ENCODE measurements at regions not wholly inside any gene's neighbourhood (a gene's known extent, or its start where the extent isn't known, plus 50 kb on each side); places are given as distances from the start of the nearest gene placed in this dataset.
A peak's percentile ranks its signal among the peaks of the same experiment; 100 is the strongest.
"Not testable (repeated sequence)": the region's sequence is repeated elsewhere in the genome, so short reads cannot be mapped to it uniquely, and the experiment has no call there.

- CTCF ChIA-PET; H3K4me1 ChIP-seq (ENCODE audit: control extremely low read depth in 1 of 4, control insufficient read depth in 4 of 4, insufficient read depth in 4 of 4, low read length in 3 of 4); H3K27me3 ChIP-seq (replicated peaks in 2 of 5; ENCODE audit: control insufficient read depth in 4 of 5, insufficient read depth in 5 of 5, low read length in 4 of 5); H3K27ac ChIP-seq (ENCODE audit: insufficient read depth in 1 of 2, low read depth in 1 of 2, low read length in 2 of 2, poor library complexity in 1 of 2, severe bottlenecking in 2 of 2); H3K36me3 ChIP-seq (ENCODE audit: control insufficient read depth in 4 of 4, insufficient read depth in 4 of 4, low read length in 3 of 4); H3K4me3 ChIP-seq (ENCODE audit: control insufficient read depth in 1 of 7, extremely low read depth in 1 of 7, insufficient read depth in 4 of 7, low read depth in 2 of 7, low read length in 6 of 7); POLR2A ChIA-PET; DNase-seq; H3K9me3 ChIP-seq (ENCODE audit: control extremely low read depth in 1 of 5, control insufficient read depth in 4 of 5, insufficient read depth in 2 of 5, low read depth in 1 of 5, low read length in 4 of 5): not testable (repeated sequence)
- WGBS (ENCODE audit: insufficient coverage): 100% methylated on average over 1 of the region's 4 CpGs
These were observed 181.8 kb downstream of the NPIPB11 start for GRCh38 chr16:29224675-29225074.

GRCh38 chr16:29222615-29223014, 183.9 kb downstream of the NPIPB11 start:
- H3K4me1 ChIP-seq (ENCODE audit: control extremely low read depth in 1 of 4, control insufficient read depth in 4 of 4, insufficient read depth in 4 of 4, low read length in 3 of 4); H3K9me3 ChIP-seq (ENCODE audit: control extremely low read depth in 1 of 5, control insufficient read depth in 4 of 5, insufficient read depth in 2 of 5, low read depth in 1 of 5, low read length in 4 of 5); H3K27me3 ChIP-seq (replicated peaks in 2 of 5; ENCODE audit: control insufficient read depth in 4 of 5, insufficient read depth in 5 of 5, low read length in 4 of 5); DNase-seq; H3K4me3 ChIP-seq (ENCODE audit: control insufficient read depth in 1 of 7, extremely low read depth in 1 of 7, insufficient read depth in 4 of 7, low read depth in 2 of 7, low read length in 6 of 7); CTCF ChIA-PET; H3K27ac ChIP-seq (ENCODE audit: insufficient read depth in 1 of 2, low read depth in 1 of 2, low read length in 2 of 2, poor library complexity in 1 of 2, severe bottlenecking in 2 of 2); POLR2A ChIA-PET: not testable (repeated sequence)
- peaks cover 0 to 13% (median 3%) of the 10 kb centered on the region in 4 experiments for H3K36me3 ChIP-seq (ENCODE audit: control insufficient read depth in 4 of 4, insufficient read depth in 4 of 4, low read length in 3 of 4)
- no CpG with 5 or more reads among the region's 7 CpGs for WGBS (ENCODE audit: insufficient coverage)

GRCh38 chr16:29222008-29222407, 184.5 kb downstream of the NPIPB11 start:
- H3K4me3 ChIP-seq (ENCODE audit: control insufficient read depth in 1 of 7, extremely low read depth in 1 of 7, insufficient read depth in 4 of 7, low read depth in 2 of 7, low read length in 6 of 7); DNase-seq; H3K9me3 ChIP-seq (ENCODE audit: control extremely low read depth in 1 of 5, control insufficient read depth in 4 of 5, insufficient read depth in 2 of 5, low read depth in 1 of 5, low read length in 4 of 5); H3K27ac ChIP-seq (ENCODE audit: insufficient read depth in 1 of 2, low read depth in 1 of 2, low read length in 2 of 2, poor library complexity in 1 of 2, severe bottlenecking in 2 of 2); H3K27me3 ChIP-seq (replicated peaks in 2 of 5; ENCODE audit: control insufficient read depth in 4 of 5, insufficient read depth in 5 of 5, low read length in 4 of 5); CTCF ChIA-PET; H3K4me1 ChIP-seq (ENCODE audit: control extremely low read depth in 1 of 4, control insufficient read depth in 4 of 4, insufficient read depth in 4 of 4, low read length in 3 of 4); POLR2A ChIA-PET: not testable (repeated sequence)
- WGBS (ENCODE audit: insufficient coverage): 100% methylated on average over 1 of the region's 8 CpGs
- H3K36me3 ChIP-seq (ENCODE audit: control insufficient read depth in 4 of 4, insufficient read depth in 4 of 4, low read length in 3 of 4): peaks cover 0 to 13% (median 3%) of the 10 kb centered on the region in 4 experiments

GRCh38 chr16:29221281-29221955, 185.1 kb downstream of the NPIPB11 start:
- CTCF ChIA-PET, DNase-seq, POLR2A ChIA-PET: not testable (repeated sequence)

GRCh38 chr16:29220647-29221191, 185.8 kb downstream of the NPIPB11 start:
- H3K4me1 ChIP-seq (ENCODE audit: control extremely low read depth in 1 of 4, control insufficient read depth in 4 of 4, insufficient read depth in 4 of 4, low read length in 3 of 4); H3K27me3 ChIP-seq (replicated peaks in 2 of 5; ENCODE audit: control insufficient read depth in 4 of 5, insufficient read depth in 5 of 5, low read length in 4 of 5); H3K27ac ChIP-seq (ENCODE audit: insufficient read depth in 1 of 2, low read depth in 1 of 2, low read length in 2 of 2, poor library complexity in 1 of 2, severe bottlenecking in 2 of 2); POLR2A ChIA-PET; H3K9me3 ChIP-seq (ENCODE audit: control extremely low read depth in 1 of 5, control insufficient read depth in 4 of 5, insufficient read depth in 2 of 5, low read depth in 1 of 5, low read length in 4 of 5); CTCF ChIA-PET; H3K4me3 ChIP-seq (ENCODE audit: control insufficient read depth in 1 of 7, extremely low read depth in 1 of 7, insufficient read depth in 4 of 7, low read depth in 2 of 7, low read length in 6 of 7): not testable (repeated sequence)
- DNase-seq: peak in 1 of 3 donors; percentile 2
- H3K36me3 ChIP-seq (ENCODE audit: control insufficient read depth in 4 of 4, insufficient read depth in 4 of 4, low read length in 3 of 4): peaks cover 0 to 13% (median 3%) of the 10 kb centered on the region in 4 experiments
- 89% methylated on average over 9 of the region's 36 CpGs for WGBS (ENCODE audit: insufficient coverage)

More at GRCh38 chr16:29221281-29221955, 185.1 kb downstream of the NPIPB11 start:
- not testable (repeated sequence) for H3K4me3 ChIP-seq (ENCODE audit: control insufficient read depth in 1 of 7, extremely low read depth in 1 of 7, insufficient read depth in 4 of 7, low read depth in 2 of 7, low read length in 6 of 7); H3K4me1 ChIP-seq (ENCODE audit: control extremely low read depth in 1 of 4, control insufficient read depth in 4 of 4, insufficient read depth in 4 of 4, low read length in 3 of 4); H3K9me3 ChIP-seq (ENCODE audit: control extremely low read depth in 1 of 5, control insufficient read depth in 4 of 5, insufficient read depth in 2 of 5, low read depth in 1 of 5, low read length in 4 of 5); H3K27me3 ChIP-seq (replicated peaks in 2 of 5; ENCODE audit: control insufficient read depth in 4 of 5, insufficient read depth in 5 of 5, low read length in 4 of 5); H3K27ac ChIP-seq (ENCODE audit: insufficient read depth in 1 of 2, low read depth in 1 of 2, low read length in 2 of 2, poor library complexity in 1 of 2, severe bottlenecking in 2 of 2)
- peaks cover 0 to 13% (median 3%) of the 10 kb centered on the region in 4 experiments for H3K36me3 ChIP-seq (ENCODE audit: control insufficient read depth in 4 of 4, insufficient read depth in 4 of 4, low read length in 3 of 4)
- 99% methylated on average over 10 of the region's 10 CpGs for WGBS (ENCODE audit: insufficient coverage)

- H3K36me3 ChIP-seq (ENCODE audit: control insufficient read depth in 4 of 4, insufficient read depth in 4 of 4, low read length in 3 of 4): peaks cover 0 to 13% (median 3%) of the 10 kb centered on the region in 4 experiments
- DNase-seq; H3K4me1 ChIP-seq (ENCODE audit: control extremely low read depth in 1 of 4, control insufficient read depth in 4 of 4, insufficient read depth in 4 of 4, low read length in 3 of 4); CTCF ChIA-PET; POLR2A ChIA-PET; H3K27ac ChIP-seq (ENCODE audit: insufficient read depth in 1 of 2, low read depth in 1 of 2, low read length in 2 of 2, poor library complexity in 1 of 2, severe bottlenecking in 2 of 2); H3K27me3 ChIP-seq (replicated peaks in 2 of 5; ENCODE audit: control insufficient read depth in 4 of 5, insufficient read depth in 5 of 5, low read length in 4 of 5); H3K4me3 ChIP-seq (ENCODE audit: control insufficient read depth in 1 of 7, extremely low read depth in 1 of 7, insufficient read depth in 4 of 7, low read depth in 2 of 7, low read length in 6 of 7); H3K9me3 ChIP-seq (ENCODE audit: control extremely low read depth in 1 of 5, control insufficient read depth in 4 of 5, insufficient read depth in 2 of 5, low read depth in 1 of 5, low read length in 4 of 5): not testable (repeated sequence)
- WGBS (ENCODE audit: insufficient coverage): 98% methylated on average over 11 of the region's 24 CpGs
These were observed 186.4 kb downstream of the NPIPB11 start for GRCh38 chr16:29219966-29220646.

- H3K9me3 ChIP-seq (ENCODE audit: control extremely low read depth in 1 of 5, control insufficient read depth in 4 of 5, insufficient read depth in 2 of 5, low read depth in 1 of 5, low read length in 4 of 5); DNase-seq; POLR2A ChIA-PET; H3K4me1 ChIP-seq (ENCODE audit: control extremely low read depth in 1 of 4, control insufficient read depth in 4 of 4, insufficient read depth in 4 of 4, low read length in 3 of 4); CTCF ChIA-PET; H3K27ac ChIP-seq (ENCODE audit: insufficient read depth in 1 of 2, low read depth in 1 of 2, low read length in 2 of 2, poor library complexity in 1 of 2, severe bottlenecking in 2 of 2); H3K4me3 ChIP-seq (ENCODE audit: control insufficient read depth in 1 of 7, extremely low read depth in 1 of 7, insufficient read depth in 4 of 7, low read depth in 2 of 7, low read length in 6 of 7); H3K27me3 ChIP-seq (replicated peaks in 2 of 5; ENCODE audit: control insufficient read depth in 4 of 5, insufficient read depth in 5 of 5, low read length in 4 of 5): not testable (repeated sequence)
- H3K36me3 ChIP-seq (ENCODE audit: control insufficient read depth in 4 of 4, insufficient read depth in 4 of 4, low read length in 3 of 4): peaks cover 0 to 13% (median 3%) of the 10 kb centered on the region in 4 experiments
- 99% methylated on average over 8 of the region's 16 CpGs for whole genome bisulfite sequencing (ENCODE audit: insufficient coverage)
These were observed 186.9 kb downstream of the NPIPB11 start for GRCh38 chr16:29219562-29219961.

All from common myeloid progenitor, CD34-positive (primary cell).